GM18507 (cell line): ENCODE measurements at regions not wholly inside any gene's neighbourhood (a gene's known extent, or its start where the extent isn't known, plus 50 kb on each side); places are given as distances from the start of the nearest gene placed in this dataset.
"Not testable (repeated sequence)": the region's sequence is repeated elsewhere in the genome, so short reads cannot be mapped to it uniquely, and the experiment has no call there.

Experiments
- DNase-seq: peaks from one replicate; pipeline ENCODE4 v3.0.0; 2011; ENCODE audit warnings: low read depth; ENCODE audit not compliant: insufficient read length; ENCODE audit errors: extremely low spot score
- FAIRE-seq: peaks from 2 replicates; lab custom pipeline; 2011; peaks lifted over from hg19 to GRCh38; lab: Jason Lieb, UNC

DNA sequence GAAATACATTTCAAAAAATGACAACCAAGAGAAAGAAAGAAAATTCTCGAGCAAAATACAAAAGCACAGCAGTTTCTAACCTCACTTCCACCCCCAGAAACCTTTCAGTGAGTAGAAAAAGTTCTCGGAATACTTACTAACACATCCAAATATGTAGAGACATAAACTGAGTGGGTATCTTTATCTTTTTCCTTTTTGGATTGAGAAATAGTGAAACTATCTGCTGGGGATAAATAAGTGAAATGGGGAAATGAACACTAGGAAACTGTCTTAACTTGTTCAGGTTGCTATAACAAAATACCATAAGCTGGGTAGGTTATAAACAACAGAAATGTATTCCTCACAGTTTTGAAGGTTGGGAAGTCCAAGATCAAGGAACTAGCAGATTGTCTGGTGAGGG is 72.0 kb downstream of the VCAM1 start:
- no peak for FAIRE-seq
- DNase-seq, result no peak

- DNase-seq, result no peak
- no peak for FAIRE-seq
Measured at GRCh38 chr1:100793659-100794058, 74.1 kb downstream of the VCAM1 start.

DNA sequence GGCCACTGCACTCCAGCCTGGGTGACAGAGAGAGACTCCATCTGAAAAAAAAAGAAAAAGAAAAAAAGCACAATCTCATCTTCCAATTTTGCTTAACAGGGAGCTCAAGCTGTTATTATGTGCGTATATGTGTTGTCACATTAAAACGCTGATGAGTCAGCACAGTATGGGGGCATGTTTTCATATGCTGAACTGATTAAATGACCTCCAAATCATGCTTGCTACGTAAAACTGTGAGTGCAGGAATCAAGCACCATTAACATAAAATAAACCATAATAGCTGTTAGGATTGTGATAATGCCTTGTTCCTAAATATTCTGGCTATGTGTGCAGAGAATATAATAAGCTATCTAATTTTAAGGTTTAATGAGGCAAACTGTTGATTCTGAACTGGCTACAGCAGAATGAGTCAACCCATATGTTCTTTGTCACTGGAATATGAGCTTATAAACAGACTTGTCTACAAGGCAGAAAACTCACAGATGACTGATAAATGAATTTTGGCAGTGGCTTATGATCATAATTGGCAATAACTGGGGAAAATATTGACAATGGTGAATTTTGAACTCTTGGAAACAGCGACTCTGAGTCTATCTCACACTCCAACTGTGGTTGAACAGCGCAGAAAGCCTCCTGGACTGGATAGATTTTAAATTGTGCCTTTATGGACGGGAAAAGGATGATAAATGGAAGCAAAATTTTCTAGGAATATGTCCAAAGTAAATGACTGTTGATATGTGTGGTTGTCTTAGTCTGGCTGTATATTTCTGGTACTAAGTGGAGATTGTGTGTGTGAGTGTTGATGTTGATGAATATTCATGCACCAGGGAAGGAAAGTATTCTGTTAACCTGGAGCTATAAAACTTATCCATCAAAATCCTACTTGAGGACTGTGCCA is 75.5 kb downstream of the VCAM1 start:
- no peak for DNase-seq
- no peak for FAIRE-seq

DNA sequence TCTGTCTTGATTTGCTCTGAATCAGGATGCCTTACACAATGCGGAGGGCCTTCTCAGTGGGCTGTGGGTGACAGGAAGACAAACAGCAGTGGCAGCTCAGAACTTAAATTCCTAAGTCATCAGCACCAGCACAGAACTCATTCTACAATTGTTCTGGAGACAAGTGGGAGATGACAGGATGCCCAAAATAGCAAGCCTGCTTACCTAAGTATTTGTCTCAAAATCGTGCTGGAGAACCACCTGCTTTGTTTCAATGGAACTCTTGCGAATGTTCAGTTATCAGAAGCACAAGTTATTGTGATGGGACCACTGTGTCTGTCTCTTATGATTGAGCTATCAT is 76.1 kb downstream of the VCAM1 start:
- FAIRE-seq (no peak), DNase-seq (no peak)

- FAIRE-seq (no peak), DNase-seq (no peak)
Measured at GRCh38 chr1:100796046-100796445, 76.5 kb downstream of the VCAM1 start.

DNA sequence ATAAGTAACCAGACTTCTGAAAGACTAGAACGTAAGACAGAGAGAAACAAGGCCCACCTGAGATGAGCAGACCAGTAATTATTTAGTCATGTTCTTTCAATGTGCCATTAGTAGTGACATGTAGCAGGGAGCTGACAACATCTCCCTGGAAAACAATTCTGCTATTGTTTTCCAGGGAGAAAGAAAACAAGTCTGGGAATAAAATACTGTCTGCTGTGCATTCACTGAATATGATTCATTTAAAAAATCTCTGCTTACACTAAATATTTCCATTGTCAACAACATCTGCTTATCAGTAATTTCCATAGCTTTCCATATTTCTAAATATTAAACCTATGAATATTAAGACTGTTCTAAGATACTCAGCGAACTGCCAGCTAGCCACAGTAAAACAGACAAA is 80.0 kb downstream of the VCAM1 start:
- DNase-seq, result no peak
- no peak for FAIRE-seq

DNA sequence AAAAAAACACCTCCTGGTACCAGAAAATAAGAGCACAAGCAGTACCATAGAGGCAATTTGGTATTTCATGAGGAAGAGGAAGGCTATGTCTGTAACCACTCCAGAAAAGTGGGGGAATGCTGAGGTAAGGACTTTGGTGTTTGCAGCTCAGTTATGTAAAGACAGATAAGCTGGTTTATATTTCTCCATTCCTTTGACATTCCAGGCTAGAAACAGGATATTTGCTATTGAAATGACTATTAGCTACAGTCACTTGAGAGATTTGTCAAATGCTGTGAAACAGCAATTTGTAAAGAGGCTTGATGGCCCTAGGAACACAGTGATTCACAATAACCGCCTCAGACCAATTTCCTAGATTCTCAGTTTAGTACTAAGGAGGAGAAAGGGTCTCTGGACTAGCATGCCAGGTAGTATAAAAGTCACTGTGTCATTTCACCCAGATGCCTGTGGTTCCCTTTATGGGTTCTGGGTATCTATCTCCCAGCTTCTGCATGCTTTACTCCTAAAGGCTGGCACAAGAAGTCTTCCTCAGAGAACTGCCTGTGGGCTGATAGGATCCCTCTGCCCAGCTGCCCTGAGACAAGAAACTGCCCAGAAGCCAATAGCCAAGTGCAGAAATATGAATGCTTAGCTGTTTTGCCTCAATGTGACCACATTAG is 80.5 kb downstream of the VCAM1 start:
- DNase-seq (no peak), FAIRE-seq (no peak)

DNA sequence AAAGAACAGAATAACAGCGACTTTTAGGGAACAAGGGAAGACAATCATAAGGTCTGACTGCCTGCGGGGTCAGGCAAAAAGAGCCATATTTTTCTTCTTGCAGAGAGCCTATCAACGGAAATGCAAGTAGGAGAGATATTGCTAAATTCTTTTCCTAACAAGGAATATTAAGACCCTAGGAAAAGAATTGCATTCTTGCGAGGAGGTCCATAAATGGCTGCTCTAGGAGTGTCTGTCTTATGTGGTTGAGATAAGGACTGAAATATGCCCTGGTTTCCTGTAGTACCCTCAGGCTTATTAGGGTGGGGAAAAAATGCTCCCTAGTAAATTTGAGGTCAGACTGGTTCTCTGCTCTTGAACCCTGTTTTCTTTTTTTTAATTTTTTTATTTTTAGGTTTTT is 81.7 kb downstream of the VCAM1 start:
- FAIRE-seq, DNase-seq: not testable (repeated sequence)

- not testable (repeated sequence) for DNase-seq, FAIRE-seq
Measured at GRCh38 chr1:100803280-100803679, 83.7 kb downstream of the VCAM1 start.

DNA sequence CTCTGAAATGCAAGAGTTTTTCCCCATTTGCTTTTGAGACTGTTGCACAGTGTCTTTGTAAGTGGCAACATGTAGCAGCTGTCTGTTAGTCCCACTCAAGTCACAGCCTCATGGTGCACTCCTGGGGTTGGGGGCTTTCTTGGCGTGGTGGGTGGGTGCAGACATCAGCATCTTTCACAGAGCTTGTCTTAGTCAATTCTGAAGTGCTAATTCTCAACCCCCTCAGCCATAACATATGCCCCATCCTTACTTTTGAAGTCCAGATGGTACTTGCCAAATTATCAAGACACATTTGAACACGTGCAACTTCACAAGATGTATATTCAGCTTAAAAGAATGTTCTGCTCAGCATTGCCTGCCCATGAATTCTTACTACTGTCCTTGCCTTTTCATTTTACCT is 87.1 kb downstream of the VCAM1 start:
- DNase-seq, result no peak
- FAIRE-seq, result no peak

- FAIRE-seq, result no peak
Measured at GRCh38 chr1:100810360-100810759, 84.3 kb downstream of the EXTL2 start.

GRCh38 chr1:100811808-100812207 is 82.8 kb downstream of the EXTL2 start:
- DNase-seq (no peak), FAIRE-seq (no peak)

More at GRCh38 chr1:100810360-100810759, 84.3 kb downstream of the EXTL2 start:
- DNase-seq, result no peak

DNA sequence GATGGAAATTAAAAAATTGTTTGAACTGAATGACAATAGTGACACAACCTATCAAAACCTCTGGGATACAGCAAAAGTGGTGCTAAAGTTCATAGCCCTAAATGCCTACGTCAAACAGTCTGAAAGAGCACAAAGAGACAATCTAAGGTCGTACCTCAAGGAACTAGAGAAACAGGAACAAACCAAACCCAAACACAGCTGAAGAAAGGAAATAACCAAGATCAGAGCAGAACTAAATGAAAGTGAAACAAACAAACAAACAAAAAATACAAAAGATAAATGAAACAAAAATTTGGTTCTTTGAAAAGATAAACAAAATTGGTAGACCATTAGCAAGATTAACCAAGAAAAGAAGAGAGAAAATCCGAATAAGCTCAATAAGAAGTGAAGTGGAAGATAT is 79.7 kb downstream of the EXTL2 start:
- peak; percentile 73 for FAIRE-seq
- DNase-seq, result not testable (repeated sequence)

- DNase-seq, result no peak
- no peak for FAIRE-seq
Measured at GRCh38 chr1:100816049-100816448, 78.6 kb downstream of the EXTL2 start.

DNA sequence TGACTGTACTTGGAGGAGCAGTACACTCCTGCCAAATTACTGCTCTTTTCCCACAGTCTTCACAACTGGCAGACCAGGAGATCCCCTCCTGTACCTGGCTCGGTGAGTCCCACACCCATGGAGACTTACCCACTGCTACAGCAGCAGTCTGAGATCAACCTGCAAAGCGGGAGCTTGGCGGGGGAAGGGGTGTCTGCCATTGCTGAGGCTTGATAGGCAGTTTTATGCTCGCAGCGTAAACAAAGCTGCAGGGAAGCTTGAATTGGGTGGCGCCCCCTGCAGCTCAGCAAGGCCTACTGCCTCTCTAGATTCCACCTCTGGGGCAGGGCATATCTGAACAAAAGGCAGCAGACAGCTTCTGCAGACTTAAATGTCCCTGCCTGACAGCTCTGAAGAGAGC is 74.4 kb downstream of the EXTL2 start:
- FAIRE-seq, DNase-seq: not testable (repeated sequence)

- not testable (repeated sequence) for FAIRE-seq, DNase-seq
Measured at GRCh38 chr1:100821919-100822318, 72.7 kb downstream of the EXTL2 start.
